GM12892 (cell line): ENCODE measurements at regions not wholly inside any gene's neighbourhood (a gene's known extent, or its start where the extent isn't known, plus 50 kb on each side); places are given as distances from the start of the nearest gene placed in this dataset.

Experiments used
- POLR2A ChIP-seq: IDR thresholded peaks from 2 replicates; pipeline ENCODE4 v1.6.1; 2011; ENCODE audit warnings: low read depth, low read length, control low read depth
- POLR2AphosphoS5 ChIP-seq: IDR thresholded peaks from 2 replicates; pipeline ENCODE4 v1.6.1; 2011; ENCODE audit warnings: low read depth, low read length, control low read depth
- TAF1 ChIP-seq: IDR thresholded peaks from 2 replicates; pipeline ENCODE4 v1.6.1; 2011; ENCODE audit warnings: low read depth, mild to moderate bottlenecking, control low read depth, low read length, borderline replicate concordance

GRCh38 chr7:17041324-17041723 lies 159.5 kb upstream of the AGR3 start:
- TF ChIP-seq POLR2A (no peak), POLR2AphosphoS5 (no peak), TAF1 (no peak)
